ENCODE measurements at regions not wholly inside any gene's neighbourhood (a gene's known extent, or its start where the extent isn't known, plus 50 kb on each side); places are given as distances from the start of the nearest gene placed in this dataset.

GRCh38 chr20:39913274-39913673, 775.8 kb downstream of the MAFB start:
- TF ChIP-seq CTCF (IDR thresholded peaks at IDR 0.05; ENCODE audit: poor library complexity) (no peak), EZH2 (IDR thresholded peaks at IDR 0.05; ENCODE audit: borderline replicate concordance) (no peak)
